RWPE1 (cell line): ENCODE measurements at regions not wholly inside any gene's neighbourhood (a gene's known extent, or its start where the extent isn't known, plus 50 kb on each side); places are given as distances from the start of the nearest gene placed in this dataset.

ENCODE experiments used
- CTCF ChIA-PET: fragments of 350-600 bp; sonication (Branson Sonifier 250); formaldehyde crosslinking; extraction: SDS; loops from one replicate; lab custom pipeline; 2021; lab: Yijun Ruan, JAX
- POLR2A ChIA-PET: fragments of 400-600 bp; formaldehyde crosslinking; extraction: SDS; loops from one replicate; lab custom pipeline; 2020; ENCODE audit warnings: antibody characterized with exemption; ENCODE audit not compliant: low non-redundant PET; lab: Yijun Ruan, JAX
- DNase-seq: peaks from one replicate; pipeline ENCODE4 v3.0.0; 2012; ENCODE audit warnings: low spot score
- H3K27ac ChIP-seq: fragments of 450-650 bp; 2 replicates; pipeline ENCODE4 v1.5.1; 2017
- CTCF ChIP-seq: fragments of 450-650 bp; conservative IDR thresholded peaks from 2 replicates; pipeline ENCODE4 v1.5.1; 2017; ENCODE audit warnings: low read depth, mild to moderate bottlenecking

- ChIA-PET CTCF (no interaction called here), POLR2A (no interaction called here)
- no peak for TF ChIP-seq CTCF
- no peak for DNase-seq
- H3K27ac ChIP-seq, result no peak overlapping the region
Measured at GRCh38 chr6:88246654-88247053, 80.5 kb upstream of the CNR1 start.

- TF ChIP-seq CTCF, result no peak
- CTCF ChIA-PET, result no interaction called here
Measured at GRCh38 chr6:88244721-88245120, 78.6 kb upstream of the CNR1 start.

GRCh38 chr6:88238901-88239300, 72.8 kb upstream of the CNR1 start:
- ChIA-PET POLR2A (no interaction called here), CTCF (no interaction called here)
- TF ChIP-seq CTCF, result no peak
- no peak for DNase-seq
- H3K27ac ChIP-seq, result no peak overlapping the region

More at GRCh38 chr6:88244721-88245120, 78.6 kb upstream of the CNR1 start:
- POLR2A ChIA-PET, result no interaction called here
- DNase-seq, result no peak
- H3K27ac ChIP-seq, result no peak overlapping the region

- CTCF ChIA-PET, result interaction anchor here (0.6 to 0.7 kb wide), 2 partner anchors 15 to 30 kb away, joined by 3 to 4 read pairs; no protein-coding TSS in a partner anchor
Measured at GRCh38 chr6:88238065-88238464, 71.9 kb upstream of the CNR1 start.

GRCh38 chr6:88236612-88237360, 70.6 kb upstream of the CNR1 start:
- CTCF ChIA-PET, result interaction anchor here (0.6 kb wide), 1 partner anchor 880 kb away, joined by 3 read pairs; no protein-coding TSS in a partner anchor
- H3K27ac ChIP-seq, result no peak overlapping the region

More at GRCh38 chr6:88238065-88238464, 71.9 kb upstream of the CNR1 start:
- no peak overlapping the region for H3K27ac ChIP-seq
- no peak for DNase-seq
- no peak for TF ChIP-seq CTCF
- POLR2A ChIA-PET, result no interaction called here

GRCh38 chr6:88232753-88233152, 66.6 kb upstream of the CNR1 start:
- no peak for TF ChIP-seq CTCF
- ChIA-PET POLR2A (no interaction called here), CTCF (no interaction called here)
- DNase-seq, result no peak
- H3K27ac ChIP-seq, result no peak overlapping the region

More at GRCh38 chr6:88236612-88237360, 70.6 kb upstream of the CNR1 start:
- no peak for TF ChIP-seq CTCF
- POLR2A ChIA-PET, result no interaction called here
- DNase-seq, result no peak
